GM12892 (cell line): ENCODE measurements at regions not wholly inside any gene's neighbourhood (a gene's known extent, or its start where the extent isn't known, plus 50 kb on each side); places are given as distances from the start of the nearest gene placed in this dataset.

Experiments
- POLR2A ChIP-seq: IDR thresholded peaks from 2 replicates; pipeline ENCODE4 v1.6.1; 2011; ENCODE audit warnings: low read depth, low read length, control low read depth
- TAF1 ChIP-seq: IDR thresholded peaks from 2 replicates; pipeline ENCODE4 v1.6.1; 2011; ENCODE audit warnings: low read depth, mild to moderate bottlenecking, control low read depth, low read length, borderline replicate concordance

DNA sequence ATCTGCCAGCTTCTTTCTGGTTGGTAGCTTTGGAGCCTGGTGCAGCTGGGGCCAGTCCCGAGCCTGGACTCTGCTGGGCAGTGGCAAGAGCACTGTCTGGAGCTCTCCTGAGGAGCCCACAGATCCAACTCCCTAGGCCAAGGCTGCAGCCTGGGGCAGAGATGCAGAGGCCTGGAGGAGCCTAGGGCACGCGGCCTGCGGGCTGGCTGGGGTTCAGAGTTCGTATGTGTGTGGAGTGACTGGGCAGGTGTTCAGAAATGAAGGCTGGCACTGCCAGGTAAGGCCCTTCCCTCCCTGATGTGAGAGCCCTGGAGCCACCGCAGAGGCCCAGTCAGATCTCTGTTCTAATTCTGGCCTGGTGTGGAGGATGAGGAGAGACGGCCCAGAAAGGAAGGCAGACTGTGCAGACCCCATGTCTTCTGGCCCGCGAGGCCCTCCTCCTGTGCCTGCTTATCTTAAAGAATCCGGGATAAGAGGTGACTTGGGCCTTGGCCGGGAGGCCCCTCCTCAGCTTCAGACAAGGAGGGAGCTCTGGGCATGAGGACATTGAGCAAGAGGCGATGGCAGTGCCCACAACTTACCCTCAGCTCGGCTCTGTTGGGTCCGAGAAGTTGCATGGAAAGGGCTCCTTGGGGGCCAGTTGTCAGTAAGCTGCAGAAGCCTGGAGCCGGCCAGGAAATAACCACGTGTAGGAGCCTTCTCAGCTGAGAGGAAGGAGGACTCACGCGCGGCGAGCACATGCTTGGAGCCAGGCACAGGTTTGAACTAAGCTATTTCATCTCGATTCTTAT, 62.2 kb upstream of the B3GAT1 start:
- TF ChIP-seq POLR2A (no peak), TAF1 (no peak)
